Activated CD4-positive, alpha-beta T cell treated with anti-CD3 and anti-CD28 coated beads for 48 hours (primary cell): ENCODE measurements at regions not wholly inside any gene's neighbourhood (a gene's known extent, or its start where the extent isn't known, plus 50 kb on each side); places are given as distances from the start of the nearest gene placed in this dataset.

Experiments
- DNase-seq: peaks from one replicate; pipeline ENCODE4 v3.0.0-alpha.2; 2020

GRCh38 chr16:85350146-85350728 lies 238.0 kb upstream of the CIBAR2 start:
- no peak for DNase-seq

- no peak for DNase-seq
Measured at GRCh38 chr16:85350973-85351372, 238.7 kb upstream of the CIBAR2 start.

GRCh38 chr16:85353013-85353412 lies 240.7 kb upstream of the CIBAR2 start:
- DNase-seq = no peak

GRCh38 chr16:85353839-85354685 lies 241.8 kb upstream of the CIBAR2 start:
- DNase-seq = no peak

- no peak for DNase-seq
Measured at GRCh38 chr16:85354686-85355514, 242.6 kb upstream of the CIBAR2 start.

- no peak for DNase-seq
Measured at GRCh38 chr16:85355515-85355837, 243.2 kb upstream of the CIBAR2 start.

- no peak for DNase-seq
Measured at GRCh38 chr16:85356157-85356556, 243.9 kb upstream of the CIBAR2 start.

GRCh38 chr16:85357323-85357722 lies 245.1 kb upstream of the CIBAR2 start:
- DNase-seq = no peak

GRCh38 chr16:85357924-85358505 lies 245.7 kb upstream of the CIBAR2 start:
- no peak for DNase-seq

- no peak for DNase-seq
Measured at GRCh38 chr16:85358704-85359146, 246.5 kb upstream of the CIBAR2 start.

GRCh38 chr16:85359147-85359822 lies 247.0 kb upstream of the CIBAR2 start:
- no peak for DNase-seq

GRCh38 chr16:85360323-85361277 lies 248.3 kb upstream of the CIBAR2 start:
- DNase-seq = no peak

- DNase-seq = no peak
Measured at GRCh38 chr16:85361441-85362118, 249.3 kb upstream of the CIBAR2 start.

- no peak for DNase-seq
Measured at GRCh38 chr16:85362443-85362842, 250.2 kb upstream of the CIBAR2 start.

GRCh38 chr16:85363427-85363826 lies 249.7 kb upstream of the GSE1 start:
- DNase-seq = no peak

GRCh38 chr16:85363881-85364280 lies 249.2 kb upstream of the GSE1 start:
- DNase-seq = no peak

GRCh38 chr16:85364323-85365040 lies 248.6 kb upstream of the GSE1 start:
- no peak for DNase-seq

GRCh38 chr16:85365120-85365519 lies 248.0 kb upstream of the GSE1 start:
- no peak for DNase-seq

- DNase-seq = no peak
Measured at GRCh38 chr16:85366031-85366763, 246.9 kb upstream of the GSE1 start.

GRCh38 chr16:85367485-85367884 lies 245.6 kb upstream of the GSE1 start:
- no peak for DNase-seq
